Suprapubic skin (tissue), 4 donors: ENCODE measurements at regions not wholly inside any gene's neighbourhood (a gene's known extent, or its start where the extent isn't known, plus 50 kb on each side); places are given as distances from the start of the nearest gene placed in this dataset.

Experiments
- CTCF ChIP-seq, 2 donors: fragments of 200-600 bp in 1 of 2; fragments of 450-650 bp in 1 of 2; sonication (generic) in 1 of 2; IDR thresholded peaks; one replicate each; pipeline ENCODE4 v1.5.1; 2016 to 2019; ENCODE audit warnings: antibody characterized with exemption in 2 of 2, mild to moderate bottlenecking in 1 of 2, moderate library complexity in 1 of 2
- EP300 ChIP-seq: sonication (generic); formaldehyde crosslinking; IDR thresholded peaks from one replicate; pipeline ENCODE4 v1.6.1; 2017; ENCODE audit warnings: antibody characterized with exemption
- POLR2A ChIP-seq, 2 donors: fragments of 450-650 bp; IDR thresholded peaks; one replicate each; pipeline ENCODE4 v1.6.1; 2017; ENCODE audit warnings: antibody characterized with exemption in 2 of 2, mild to moderate bottlenecking in 2 of 2, moderate library complexity in 2 of 2
- POLR2AphosphoS5 ChIP-seq, 3 donors: sonication (generic); formaldehyde crosslinking; IDR thresholded peaks; one replicate each; pipeline ENCODE4 v1.6.1; 2017; ENCODE audit warnings: antibody characterized with exemption in 3 of 3

GRCh38 chr13:81140675-81141074 is 799.7 kb upstream of the SPRY2 start:
- TF ChIP-seq POLR2A (IDR thresholded peaks at IDR 0.05) = no peak
- no peak for TF ChIP-seq CTCF (IDR thresholded peaks at IDR 0.05)
- no peak for TF ChIP-seq EP300
- TF ChIP-seq POLR2AphosphoS5 (IDR thresholded peaks at IDR 0.05) = no peak
